ENCODE measurements at regions not wholly inside any gene's neighbourhood (a gene's known extent, or its start where the extent isn't known, plus 50 kb on each side); places are given as distances from the start of the nearest gene placed in this dataset.

DNA sequence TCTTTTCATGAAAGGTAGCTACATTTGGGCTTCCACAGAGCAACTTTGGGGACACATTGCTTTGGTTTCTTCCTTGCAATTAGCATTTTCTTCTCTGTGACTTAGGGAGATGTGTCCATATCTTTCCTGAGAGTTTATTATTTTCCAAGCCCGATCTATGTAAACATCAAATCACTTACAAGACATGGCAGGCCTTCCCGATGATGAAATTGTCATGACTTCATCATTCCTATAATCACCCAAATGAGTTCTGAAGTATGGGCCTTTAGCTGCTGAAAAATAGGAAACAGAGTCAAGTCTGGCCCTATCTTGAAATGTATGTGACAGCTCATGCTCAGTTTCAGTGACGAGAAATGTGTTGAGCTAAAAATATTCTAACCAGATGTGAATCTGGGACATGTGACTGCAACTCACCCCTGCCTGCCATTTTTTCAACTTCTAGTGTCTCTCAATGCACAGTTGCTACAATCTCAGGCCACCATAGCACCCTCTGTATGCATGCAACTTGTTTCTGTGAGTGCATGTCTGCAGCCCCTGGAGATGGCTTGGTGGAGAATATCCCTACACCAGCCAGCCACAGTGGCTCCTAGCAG lies 199.6 kb upstream of the MAF start:
- no peaks in the 10 kb centered on the region for H4K20me1 ChIP-seq (replicated peaks; ENCODE audit: control insufficient read depth, extremely low read depth, insufficient read depth, low read length)
- H3K4me3 ChIP-seq (replicated peaks in 1 of 3; ENCODE audit: insufficient read depth in 1 of 3, low read depth in 1 of 3, low read length in 3 of 3), result no peak overlapping the region
- FAIRE-seq (no peak), DNase-seq (ENCODE audit: low read depth, low spot score) (no peak)
- no peak overlapping the region for H3K4me2 ChIP-seq (ENCODE audit: insufficient read depth, low read length)
- dilution Hi-C loops (cut with MboI; ENCODE audit: extremely low pct_ligation_motif_present, low sequenced_read_pairs), result no loop called here
- intact Hi-C loops (cut with micrococcal nuclease), result no loop called here
- ChIA-PET POLR2A (no interaction called here), CTCF (no interaction called here)
- peaks cover 7% of the 10 kb centered on the region for H3K9me3 ChIP-seq (replicated peaks; ENCODE audit: control insufficient read depth, insufficient read depth, low read length)
- no peaks in the 10 kb centered on the region for H3K27me3 ChIP-seq (ENCODE audit: control insufficient read depth in 2 of 2, insufficient read depth in 2 of 2, low read length in 2 of 2)
- no peaks in the 10 kb centered on the region for H3K4me1 ChIP-seq (ENCODE audit: control insufficient read depth, extremely low read depth, insufficient read depth, low read length)
- H3K9me1 ChIP-seq (replicated peaks; ENCODE audit: control insufficient read depth, extremely low read depth, insufficient read depth, low read length), result no peaks in the 10 kb centered on the region
- H2AFZ ChIP-seq (ENCODE audit: low read depth, low read length), result no peak overlapping the region
- H3K36me3 ChIP-seq (ENCODE audit: control insufficient read depth in 2 of 2, extremely low read depth in 1 of 2, insufficient read depth in 2 of 2, low read length in 2 of 2), result no peaks in the 10 kb centered on the region
- no peaks in the 10 kb centered on the region for H3K79me2 ChIP-seq (ENCODE audit: control insufficient read depth, insufficient read depth, low read length)
- TF ChIP-seq, protein P1, sequence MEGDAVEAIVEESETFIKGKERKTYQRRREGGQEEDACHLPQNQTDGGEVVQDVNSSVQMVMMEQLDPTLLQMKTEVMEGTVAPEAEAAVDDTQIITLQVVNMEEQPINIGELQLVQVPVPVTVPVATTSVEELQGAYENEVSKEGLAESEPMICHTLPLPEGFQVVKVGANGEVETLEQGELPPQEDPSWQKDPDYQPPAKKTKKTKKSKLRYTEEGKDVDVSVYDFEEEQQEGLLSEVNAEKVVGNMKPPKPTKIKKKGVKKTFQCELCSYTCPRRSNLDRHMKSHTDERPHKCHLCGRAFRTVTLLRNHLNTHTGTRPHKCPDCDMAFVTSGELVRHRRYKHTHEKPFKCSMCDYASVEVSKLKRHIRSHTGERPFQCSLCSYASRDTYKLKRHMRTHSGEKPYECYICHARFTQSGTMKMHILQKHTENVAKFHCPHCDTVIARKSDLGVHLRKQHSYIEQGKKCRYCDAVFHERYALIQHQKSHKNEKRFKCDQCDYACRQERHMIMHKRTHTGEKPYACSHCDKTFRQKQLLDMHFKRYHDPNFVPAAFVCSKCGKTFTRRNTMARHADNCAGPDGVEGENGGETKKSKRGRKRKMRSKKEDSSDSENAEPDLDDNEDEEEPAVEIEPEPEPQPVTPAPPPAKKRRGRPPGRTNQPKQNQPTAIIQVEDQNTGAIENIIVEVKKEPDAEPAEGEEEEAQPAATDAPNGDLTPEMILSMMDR (IDR thresholded peaks at IDR 0.05; ENCODE audit: extremely low read depth in 1 of 2, insufficient read depth in 1 of 2, low read depth in 1 of 2, low read length in 2 of 2), result no peak
- no peak for TF ChIP-seq MYC (IDR thresholded peaks at IDR 0.05; ENCODE audit: low read depth, low read length)
- no peak for TF ChIP-seq JUN (IDR thresholded peaks at IDR 0.05; ENCODE audit: borderline replicate concordance, insufficient read depth, insufficient read length, low read depth)
- no peak for TF ChIP-seq FOS (IDR thresholded peaks at IDR 0.05; ENCODE audit: borderline replicate concordance, insufficient read depth, low read length)
- no peak for TF ChIP-seq POLR2A (IDR thresholded peaks at IDR 0.05; ENCODE audit: low read depth, low read length)
- TF ChIP-seq, protein P2, sequence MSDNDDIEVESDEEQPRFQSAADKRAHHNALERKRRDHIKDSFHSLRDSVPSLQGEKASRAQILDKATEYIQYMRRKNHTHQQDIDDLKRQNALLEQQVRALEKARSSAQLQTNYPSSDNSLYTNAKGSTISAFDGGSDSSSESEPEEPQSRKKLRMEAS (IDR thresholded peaks at IDR 0.05; ENCODE audit: insufficient read depth, insufficient read length), result no peak
- TF ChIP-seq EZH2 (IDR thresholded peaks at IDR 0.05; ENCODE audit: borderline replicate concordance, low read depth, low read length, severe bottlenecking), result no peak
- TF ChIP-seq GATA2 (IDR thresholded peaks at IDR 0.05; ENCODE audit: insufficient read depth, insufficient read length, low read depth, low read length), result no peak
- no peak for TF ChIP-seq POLR2AphosphoS5 (IDR thresholded peaks at IDR 0.05; ENCODE audit: insufficient read depth, low read depth, low read length)
- BruUV-seq (replicated peaks), result no TSS peak
- no peak overlapping the region for H3K9ac ChIP-seq (replicated peaks; ENCODE audit: extremely low read depth, insufficient read depth, low read length)
- H3K27ac ChIP-seq (ENCODE audit: insufficient read depth, low read depth, low read length), result no peak overlapping the region

All from endothelial cell of umbilical vein (primary cell).